HG03575 (cell line): ENCODE measurements at regions not wholly inside any gene's neighbourhood (a gene's known extent, or its start where the extent isn't known, plus 50 kb on each side); places are given as distances from the start of the nearest gene placed in this dataset.

Source experiments
- ATAC-seq: cut with Tn5 transposase; IDR thresholded peaks from one replicate; pipeline ENCODE4 v1.9.1; 2021; ENCODE audit not compliant: unreplicated experiment, insufficient number of reproducible peaks, low FRiP score; ENCODE audit errors: extremely low read depth

- ATAC-seq: no peak
Measured at GRCh38 chr13:107035778-107036177, 467.8 kb upstream of the ARGLU1 start.

- ATAC-seq: no peak
Measured at GRCh38 chr13:107035186-107035585, 467.2 kb upstream of the ARGLU1 start.

GRCh38 chr13:107034236-107034872 is 466.4 kb upstream of the ARGLU1 start:
- no peak for ATAC-seq

- no peak for ATAC-seq
Measured at GRCh38 chr13:107031716-107032115, 463.8 kb upstream of the ARGLU1 start.

- no peak for ATAC-seq
Measured at GRCh38 chr13:107028751-107029150, 460.8 kb upstream of the ARGLU1 start.

GRCh38 chr13:107025991-107026390 is 458.1 kb upstream of the ARGLU1 start:
- ATAC-seq: no peak

GRCh38 chr13:107023335-107023734 is 455.4 kb upstream of the ARGLU1 start:
- no peak for ATAC-seq

GRCh38 chr13:107020393-107020792 is 452.5 kb upstream of the ARGLU1 start:
- ATAC-seq: no peak

- ATAC-seq: no peak
Measured at GRCh38 chr13:107018285-107018684, 450.3 kb upstream of the ARGLU1 start.

- no peak for ATAC-seq
Measured at GRCh38 chr13:107006661-107007060, 438.7 kb upstream of the ARGLU1 start.

GRCh38 chr13:107005577-107005976 is 437.6 kb upstream of the ARGLU1 start:
- ATAC-seq: no peak

- no peak for ATAC-seq
Measured at GRCh38 chr13:107003911-107004310, 436.0 kb upstream of the ARGLU1 start.

GRCh38 chr13:106998664-106999063 is 430.7 kb upstream of the ARGLU1 start:
- ATAC-seq: no peak

GRCh38 chr13:106997696-106998095 is 429.8 kb upstream of the ARGLU1 start:
- no peak for ATAC-seq

GRCh38 chr13:106996867-106997618 is 429.1 kb upstream of the ARGLU1 start:
- no peak for ATAC-seq

- ATAC-seq: no peak
Measured at GRCh38 chr13:106990594-106990993, 422.7 kb upstream of the ARGLU1 start.

GRCh38 chr13:106989876-106990275 is 421.9 kb upstream of the ARGLU1 start:
- no peak for ATAC-seq

- no peak for ATAC-seq
Measured at GRCh38 chr13:106987427-106987785, 419.5 kb upstream of the ARGLU1 start.

GRCh38 chr13:106986687-106987426 is 418.9 kb upstream of the ARGLU1 start:
- no peak for ATAC-seq

GRCh38 chr13:106986033-106986484 is 418.1 kb upstream of the ARGLU1 start:
- no peak for ATAC-seq
